ENCODE measurements at regions not wholly inside any gene's neighbourhood (a gene's known extent, or its start where the extent isn't known, plus 50 kb on each side); places are given as distances from the start of the nearest gene placed in this dataset.

DNA sequence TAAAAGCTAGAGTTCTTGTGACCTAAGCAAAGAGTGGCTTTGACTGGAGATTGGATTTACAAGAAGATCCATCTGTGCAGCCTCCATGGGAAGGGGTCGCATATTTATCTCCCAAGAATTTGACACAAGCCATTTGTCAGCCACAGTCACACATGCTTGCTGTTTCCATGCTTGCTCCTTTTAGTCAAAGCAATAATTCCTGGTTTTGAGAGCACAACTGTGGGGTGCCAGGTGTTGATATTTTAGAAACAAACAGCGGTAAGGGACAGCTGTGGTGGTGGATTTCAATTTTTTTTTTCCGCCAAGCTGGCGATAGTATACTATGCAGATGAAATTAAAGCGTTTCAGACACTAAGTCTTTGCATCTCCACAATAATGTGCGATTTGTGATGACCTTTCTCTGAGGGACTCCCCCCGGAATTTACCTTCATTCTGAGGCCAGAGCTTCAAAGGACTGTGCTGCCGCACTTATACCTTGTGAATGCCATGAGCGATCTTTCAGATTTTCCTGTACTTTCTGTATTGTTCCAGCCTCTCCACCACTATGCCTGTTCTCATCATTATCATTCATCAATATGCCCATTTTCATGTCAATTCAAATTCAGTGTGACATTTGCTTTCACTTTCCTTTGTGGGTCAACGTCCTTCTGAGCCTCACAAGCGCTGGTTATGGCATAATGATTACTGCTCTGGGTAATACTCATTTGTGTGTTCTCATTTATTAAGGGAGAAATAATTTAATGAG, 108.2 kb upstream of the KBTBD8 start:
- RAD21 ChIA-PET (ENCODE audit: low non-redundant PET in 1 of 2, low total read pairs in 2 of 2, uncharacterized antibody in 2 of 2, unreplicated experiment in 2 of 2): no interaction called here

More for the DNA sequence above, 108.2 kb upstream of the KBTBD8 start:
- intact Hi-C loops (cut with micrococcal nuclease): no loop called here
- Histone ChIP-seq H3K79me2 (ENCODE audit: insufficient read depth, low read length) (no peaks in the 10 kb centered on the region), H3K4me3 (replicated peaks in 1 of 2; ENCODE audit: low read depth in 1 of 2, low read length in 2 of 2) (no peak overlapping the region), H3K27ac (ENCODE audit: low read depth, low read length) (no peak overlapping the region), H4K20me1 (ENCODE audit: insufficient read depth) (no peaks in the 10 kb centered on the region), H3K9me2 (ENCODE audit: insufficient read depth) (no peaks in the 10 kb centered on the region), H3K36me3 (ENCODE audit: control insufficient read depth in 1 of 2, insufficient read depth in 2 of 2, low read length in 2 of 2) (no peaks in the 10 kb centered on the region), H3K4me2 (ENCODE audit: low read length) (no peak overlapping the region), H3K9ac (ENCODE audit: low read length) (no peak overlapping the region), H2AFZ (ENCODE audit: low read depth, low read length, poor library complexity, severe bottlenecking) (no peak overlapping the region), H3K9me3 (ENCODE audit: control insufficient read depth in 1 of 2, insufficient read depth in 1 of 2, low read depth in 1 of 2, low read length in 2 of 2) (no peaks in the 10 kb centered on the region), H3K27me3 (ENCODE audit: insufficient read depth, low read length) (peaks cover 4% of the 10 kb centered on the region; the same call in 1 of the 2 replicates), H3K4me1 (ENCODE audit: control insufficient read depth in 1 of 2, insufficient read depth in 2 of 2, low read length in 2 of 2) (no peaks in the 10 kb centered on the region)
- DNase-seq (ENCODE audit: low read depth, low spot score) (no peak), ATAC-seq (no peak)
- CTCF ChIA-PET: no interaction called here
- POLR2A ChIA-PET: no interaction called here
- BruUV-seq (replicated peaks): no TSS peak
- TF ChIP-seq, protein P1, sequence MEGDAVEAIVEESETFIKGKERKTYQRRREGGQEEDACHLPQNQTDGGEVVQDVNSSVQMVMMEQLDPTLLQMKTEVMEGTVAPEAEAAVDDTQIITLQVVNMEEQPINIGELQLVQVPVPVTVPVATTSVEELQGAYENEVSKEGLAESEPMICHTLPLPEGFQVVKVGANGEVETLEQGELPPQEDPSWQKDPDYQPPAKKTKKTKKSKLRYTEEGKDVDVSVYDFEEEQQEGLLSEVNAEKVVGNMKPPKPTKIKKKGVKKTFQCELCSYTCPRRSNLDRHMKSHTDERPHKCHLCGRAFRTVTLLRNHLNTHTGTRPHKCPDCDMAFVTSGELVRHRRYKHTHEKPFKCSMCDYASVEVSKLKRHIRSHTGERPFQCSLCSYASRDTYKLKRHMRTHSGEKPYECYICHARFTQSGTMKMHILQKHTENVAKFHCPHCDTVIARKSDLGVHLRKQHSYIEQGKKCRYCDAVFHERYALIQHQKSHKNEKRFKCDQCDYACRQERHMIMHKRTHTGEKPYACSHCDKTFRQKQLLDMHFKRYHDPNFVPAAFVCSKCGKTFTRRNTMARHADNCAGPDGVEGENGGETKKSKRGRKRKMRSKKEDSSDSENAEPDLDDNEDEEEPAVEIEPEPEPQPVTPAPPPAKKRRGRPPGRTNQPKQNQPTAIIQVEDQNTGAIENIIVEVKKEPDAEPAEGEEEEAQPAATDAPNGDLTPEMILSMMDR (IDR thresholded peaks at IDR 0.05 in 2 of 3, conservative IDR thresholded peaks at IDR 0.05 in 1 of 3; ENCODE audit: borderline replicate concordance in 1 of 3, insufficient read depth in 1 of 3, low read depth in 2 of 3, low read length in 2 of 3): no peak
- no peak for TF ChIP-seq ZNF274 (IDR thresholded peaks at IDR 0.05; ENCODE audit: low read depth, low read length)
- TF ChIP-seq YY1 (IDR thresholded peaks at IDR 0.05; ENCODE audit: extremely low read depth, insufficient replicate concordance, low read depth, low read length): no peak
- TF ChIP-seq RAD21 (IDR thresholded peaks at IDR 0.05; ENCODE audit: low read depth): no peak
- TF ChIP-seq, protein P2, sequence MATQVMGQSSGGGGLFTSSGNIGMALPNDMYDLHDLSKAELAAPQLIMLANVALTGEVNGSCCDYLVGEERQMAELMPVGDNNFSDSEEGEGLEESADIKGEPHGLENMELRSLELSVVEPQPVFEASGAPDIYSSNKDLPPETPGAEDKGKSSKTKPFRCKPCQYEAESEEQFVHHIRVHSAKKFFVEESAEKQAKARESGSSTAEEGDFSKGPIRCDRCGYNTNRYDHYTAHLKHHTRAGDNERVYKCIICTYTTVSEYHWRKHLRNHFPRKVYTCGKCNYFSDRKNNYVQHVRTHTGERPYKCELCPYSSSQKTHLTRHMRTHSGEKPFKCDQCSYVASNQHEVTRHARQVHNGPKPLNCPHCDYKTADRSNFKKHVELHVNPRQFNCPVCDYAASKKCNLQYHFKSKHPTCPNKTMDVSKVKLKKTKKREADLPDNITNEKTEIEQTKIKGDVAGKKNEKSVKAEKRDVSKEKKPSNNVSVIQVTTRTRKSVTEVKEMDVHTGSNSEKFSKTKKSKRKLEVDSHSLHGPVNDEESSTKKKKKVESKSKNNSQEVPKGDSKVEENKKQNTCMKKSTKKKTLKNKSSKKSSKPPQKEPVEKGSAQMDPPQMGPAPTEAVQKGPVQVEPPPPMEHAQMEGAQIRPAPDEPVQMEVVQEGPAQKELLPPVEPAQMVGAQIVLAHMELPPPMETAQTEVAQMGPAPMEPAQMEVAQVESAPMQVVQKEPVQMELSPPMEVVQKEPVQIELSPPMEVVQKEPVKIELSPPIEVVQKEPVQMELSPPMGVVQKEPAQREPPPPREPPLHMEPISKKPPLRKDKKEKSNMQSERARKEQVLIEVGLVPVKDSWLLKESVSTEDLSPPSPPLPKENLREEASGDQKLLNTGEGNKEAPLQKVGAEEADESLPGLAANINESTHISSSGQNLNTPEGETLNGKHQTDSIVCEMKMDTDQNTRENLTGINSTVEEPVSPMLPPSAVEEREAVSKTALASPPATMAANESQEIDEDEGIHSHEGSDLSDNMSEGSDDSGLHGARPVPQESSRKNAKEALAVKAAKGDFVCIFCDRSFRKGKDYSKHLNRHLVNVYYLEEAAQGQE (IDR thresholded peaks at IDR 0.05; ENCODE audit: low read depth): no peak
- TF ChIP-seq ATF3 (IDR thresholded peaks at IDR 0.05): no peak
- no peak for TF ChIP-seq ELF1 (IDR thresholded peaks at IDR 0.05; ENCODE audit: borderline replicate concordance, low read depth)
- no peak for TF ChIP-seq MAX (IDR thresholded peaks at IDR 0.05)
- no peak for TF ChIP-seq ZFX (IDR thresholded peaks at IDR 0.05)
- TF ChIP-seq POLR2A (IDR thresholded peaks at IDR 0.05; ENCODE audit: borderline replicate concordance, extremely low read depth, insufficient read depth, insufficient read length): no peak
- no peak for TF ChIP-seq POLR2AphosphoS5 (IDR thresholded peaks at IDR 0.05; ENCODE audit: low read depth, low read length)
- no peak for TF ChIP-seq SP1 (IDR thresholded peaks at IDR 0.05; ENCODE audit: low read depth)
- TF ChIP-seq EZH2phosphoT487 (IDR thresholded peaks at IDR 0.05; ENCODE audit: borderline replicate concordance): no peak
- TF ChIP-seq SIN3A (IDR thresholded peaks at IDR 0.05; ENCODE audit: low read depth): no peak
- TF ChIP-seq EGR1 (IDR thresholded peaks at IDR 0.05; ENCODE audit: low read depth): no peak
- TF ChIP-seq TCF7L2 (IDR thresholded peaks at IDR 0.05; ENCODE audit: borderline replicate concordance, extremely low read depth, insufficient read depth, insufficient read length): no peak

All from HCT116 (cell line).